Skeletal muscle cell (primary cell): ENCODE measurements at regions not wholly inside any gene's neighbourhood (a gene's known extent, or its start where the extent isn't known, plus 50 kb on each side); places are given as distances from the start of the nearest gene placed in this dataset.

ENCODE experiments used
- DNase-seq: peaks from one replicate; pipeline ENCODE4 v3.0.0-alpha.2; 2010; ENCODE audit warnings: low read depth
- H3K4me3 ChIP-seq: 2 replicates; pipeline ENCODE4 v1.5.1; 2011; ENCODE audit warnings: low read depth, mild to moderate bottlenecking, control low read depth, low read length, moderate library complexity

DNA sequence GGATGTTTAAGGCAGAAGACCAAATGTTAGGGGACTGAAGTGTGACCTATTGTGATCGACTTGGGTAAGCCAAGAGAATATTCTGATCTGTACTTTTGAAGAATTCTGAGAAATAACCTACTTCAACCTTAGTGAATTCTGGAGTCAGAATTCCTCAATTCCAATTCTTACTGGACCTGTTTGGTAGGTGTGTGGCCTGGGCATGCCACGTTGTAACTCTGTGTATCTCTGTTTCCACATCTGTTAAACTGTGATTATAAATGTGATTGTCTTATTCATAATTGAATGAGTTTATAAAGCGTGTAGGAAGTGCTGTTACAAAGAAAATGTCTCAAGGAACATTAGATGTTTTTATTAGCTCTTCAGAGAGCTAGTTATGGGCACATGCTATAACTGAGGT is 64.5 kb downstream of the TUSC1 start:
- no peak overlapping the region for H3K4me3 ChIP-seq

GRCh38 chr9:25603106-25603505 is 75.1 kb downstream of the TUSC1 start:
- no peak overlapping the region for H3K4me3 ChIP-seq
- DNase-seq, result no peak

More for the DNA sequence above, 64.5 kb downstream of the TUSC1 start:
- no peak for DNase-seq

DNA sequence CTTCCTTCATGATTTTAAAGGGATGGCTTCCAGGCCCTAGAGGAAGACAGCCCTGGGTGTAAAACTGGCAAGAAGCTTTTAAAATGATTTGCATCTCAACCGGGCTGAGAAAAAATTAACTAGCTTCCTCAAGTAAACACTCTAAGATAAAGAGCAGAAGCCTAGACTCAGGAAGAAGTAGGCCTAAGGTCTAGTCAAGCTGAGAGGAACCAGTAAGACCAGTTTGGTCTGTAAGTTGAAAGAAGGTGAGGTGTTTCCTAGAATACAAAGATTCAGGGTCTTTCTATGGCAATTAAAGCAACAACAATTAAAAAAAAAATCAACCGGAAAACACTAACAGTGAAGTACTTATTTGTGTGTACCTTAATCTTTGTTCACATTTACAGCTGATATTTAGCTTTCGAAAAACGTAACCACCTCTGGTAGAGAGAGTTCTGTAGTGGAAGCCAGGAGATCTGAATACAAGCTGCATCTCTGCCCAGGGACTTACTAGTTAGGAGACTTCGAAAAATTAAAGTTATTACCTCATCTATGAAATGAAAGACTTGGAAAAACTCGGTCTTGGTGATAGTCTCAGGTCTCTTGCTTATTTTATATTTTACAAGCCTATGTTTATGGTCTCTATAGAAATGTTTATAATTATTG is 75.7 kb downstream of the TUSC1 start:
- DNase-seq, result no peak
- H3K4me3 ChIP-seq, result no peak overlapping the region

- no peak overlapping the region for H3K4me3 ChIP-seq
- no peak for DNase-seq
Measured at GRCh38 chr9:25600501-25600900, 77.7 kb downstream of the TUSC1 start.

GRCh38 chr9:25584611-25585010 is 93.6 kb downstream of the TUSC1 start:
- no peak for DNase-seq
- H3K4me3 ChIP-seq, result no peak overlapping the region

GRCh38 chr9:25573281-25573680 is 105.0 kb downstream of the TUSC1 start:
- H3K4me3 ChIP-seq, result no peak overlapping the region
- DNase-seq, result no peak

- H3K4me3 ChIP-seq, result no peak overlapping the region
- DNase-seq, result no peak
Measured at GRCh38 chr9:25571491-25571890, 106.8 kb downstream of the TUSC1 start.

GRCh38 chr9:25570802-25571201 is 107.4 kb downstream of the TUSC1 start:
- no peak for DNase-seq
- no peak overlapping the region for H3K4me3 ChIP-seq

DNA sequence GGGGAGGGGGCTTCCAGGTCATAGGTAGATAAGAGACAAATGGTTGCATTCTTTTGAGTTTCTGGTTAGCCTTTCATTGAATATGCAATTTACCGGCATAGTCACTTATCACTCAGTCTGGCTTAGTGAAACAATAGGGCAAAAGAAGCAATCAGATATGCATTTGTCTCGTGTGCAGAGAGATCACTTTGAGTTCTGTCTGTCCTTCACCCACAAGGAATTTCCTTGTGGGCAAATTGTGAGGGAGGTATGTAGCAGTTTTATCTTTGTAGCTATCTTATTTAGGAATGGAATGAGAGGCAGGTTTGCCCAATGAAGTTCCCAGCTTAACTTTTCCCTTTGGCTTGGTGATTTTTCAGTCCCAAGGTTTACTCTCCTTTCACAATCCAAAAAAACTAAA is 116.1 kb downstream of the TUSC1 start:
- DNase-seq, result no peak

DNA sequence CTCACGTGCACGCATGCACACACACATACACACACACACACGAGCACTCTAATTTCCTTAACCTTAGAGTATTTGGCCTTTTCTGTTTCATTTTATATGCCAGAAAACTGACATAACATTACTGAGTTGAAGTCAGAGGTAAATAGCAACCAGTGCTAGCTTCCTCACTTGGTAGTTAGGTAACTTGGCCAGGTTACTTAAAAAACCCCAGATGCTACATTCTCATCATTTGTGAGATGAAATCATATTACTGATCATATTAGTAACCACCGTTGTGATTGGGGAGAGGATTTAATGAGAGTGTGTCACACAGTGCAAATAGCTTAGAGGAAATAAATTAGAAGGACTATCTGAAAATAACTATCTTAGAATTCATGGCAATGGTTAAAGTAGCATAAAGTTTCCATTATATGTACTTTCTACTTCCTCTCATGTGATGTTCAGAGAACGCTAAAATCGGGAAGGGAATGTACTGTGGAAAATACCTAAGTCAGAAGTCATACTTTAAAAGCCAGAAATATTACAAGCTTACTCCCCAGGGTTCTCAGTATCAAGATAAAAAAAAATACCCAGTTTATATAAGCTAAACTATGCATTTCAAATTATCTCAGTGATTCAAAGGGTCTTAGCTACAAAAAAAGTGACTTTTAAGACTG is 120.5 kb downstream of the TUSC1 start:
- H3K4me3 ChIP-seq, result no peak overlapping the region
- DNase-seq, result no peak

More for the DNA sequence above, 116.1 kb downstream of the TUSC1 start:
- no peak overlapping the region for H3K4me3 ChIP-seq

GRCh38 chr9:25556540-25556939 is 121.7 kb downstream of the TUSC1 start:
- H3K4me3 ChIP-seq, result no peak overlapping the region
- DNase-seq, result no peak

DNA sequence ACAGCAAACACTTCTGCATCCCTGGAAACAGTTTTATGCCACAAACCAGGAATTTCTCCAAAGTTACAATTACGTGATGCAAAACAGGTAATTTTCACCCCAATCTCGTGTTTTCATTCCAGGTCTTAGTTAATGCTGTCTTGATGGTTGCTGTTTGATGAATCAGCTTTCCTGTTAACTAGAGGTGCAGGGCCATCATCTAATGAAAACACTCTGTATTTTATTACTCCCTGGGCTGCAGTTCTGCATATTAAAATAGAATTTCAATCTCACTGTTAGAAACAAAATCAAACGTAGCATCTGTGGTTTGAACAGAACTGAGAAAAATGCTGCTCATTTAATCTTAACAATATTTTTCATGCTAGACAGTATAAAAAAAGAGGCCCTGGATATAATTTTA is 129.4 kb downstream of the TUSC1 start:
- no peak overlapping the region for H3K4me3 ChIP-seq
- DNase-seq, result no peak

GRCh38 chr9:25543806-25544205 is 134.4 kb downstream of the TUSC1 start:
- no peak overlapping the region for H3K4me3 ChIP-seq
- DNase-seq, result no peak

- H3K4me3 ChIP-seq, result no peak overlapping the region
- no peak for DNase-seq
Measured at GRCh38 chr9:25542319-25542718, 135.9 kb downstream of the TUSC1 start.

- DNase-seq, result no peak
- H3K4me3 ChIP-seq, result no peak overlapping the region
Measured at GRCh38 chr9:25537808-25538207, 140.4 kb downstream of the TUSC1 start.

DNA sequence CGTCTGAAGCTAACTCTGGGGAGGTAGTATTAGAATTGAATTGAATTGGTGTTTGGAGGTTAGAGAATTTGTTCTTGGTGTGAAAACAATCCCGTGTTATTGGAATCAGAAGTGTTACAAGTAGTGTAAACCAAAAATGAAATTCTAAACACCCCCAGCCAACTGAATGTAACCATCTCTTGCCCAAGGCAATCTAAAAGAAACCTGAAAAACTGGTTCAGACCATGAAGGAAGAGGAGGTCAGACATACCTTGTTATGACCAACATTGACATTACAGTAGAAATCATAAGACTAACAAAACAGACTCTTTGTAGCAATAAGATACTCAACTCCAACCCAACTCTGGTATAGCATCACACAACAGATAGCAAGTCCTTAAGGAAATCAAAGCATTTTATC is 159.0 kb downstream of the TUSC1 start:
- H3K4me3 ChIP-seq, result no peak overlapping the region
- no peak for DNase-seq

DNA sequence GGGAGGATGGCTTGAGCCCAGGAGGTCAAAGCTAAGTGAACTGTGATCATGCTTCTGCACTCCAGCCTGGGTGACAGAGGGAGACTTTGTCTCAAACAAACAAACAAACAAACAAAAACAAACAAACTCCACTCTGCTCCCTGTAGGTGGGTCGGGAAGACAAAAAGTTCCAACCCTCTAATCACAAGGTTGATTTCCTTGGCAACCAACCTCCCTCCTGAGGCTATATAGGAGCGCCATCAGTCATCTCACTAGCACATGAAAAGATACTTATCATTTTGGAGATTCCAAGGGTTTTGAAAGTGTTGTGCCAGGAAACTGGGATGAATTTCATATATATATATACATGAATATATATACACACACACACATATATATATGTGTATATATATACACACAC is 160.5 kb downstream of the TUSC1 start:
- no peak for DNase-seq
- no peak overlapping the region for H3K4me3 ChIP-seq

DNA sequence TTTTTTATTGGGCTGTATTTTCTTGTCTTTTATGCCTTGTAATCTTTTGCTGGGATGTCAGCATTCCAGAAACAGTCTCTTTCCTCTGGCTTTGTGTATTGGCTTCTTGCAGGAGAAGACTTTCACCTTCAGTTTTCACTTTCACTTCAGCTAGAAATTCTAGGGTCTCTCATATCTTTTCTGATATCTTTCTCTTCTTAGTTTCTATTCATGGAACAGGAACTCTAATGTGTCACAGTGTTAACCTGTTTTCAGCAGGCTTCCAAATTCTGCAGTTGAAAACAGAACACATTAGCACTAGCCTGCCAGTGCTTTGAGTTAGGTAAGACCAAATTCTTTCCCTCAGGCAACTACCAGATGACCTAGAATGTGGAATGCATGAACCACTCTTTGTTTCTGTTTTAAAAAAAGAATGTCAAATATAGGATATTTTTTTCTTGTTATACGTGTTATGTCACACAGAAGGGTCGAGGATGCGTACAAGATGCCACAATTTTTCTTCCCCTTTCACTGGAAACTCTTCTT is 164.7 kb downstream of the TUSC1 start:
- no peak for DNase-seq
- no peak overlapping the region for H3K4me3 ChIP-seq

DNA sequence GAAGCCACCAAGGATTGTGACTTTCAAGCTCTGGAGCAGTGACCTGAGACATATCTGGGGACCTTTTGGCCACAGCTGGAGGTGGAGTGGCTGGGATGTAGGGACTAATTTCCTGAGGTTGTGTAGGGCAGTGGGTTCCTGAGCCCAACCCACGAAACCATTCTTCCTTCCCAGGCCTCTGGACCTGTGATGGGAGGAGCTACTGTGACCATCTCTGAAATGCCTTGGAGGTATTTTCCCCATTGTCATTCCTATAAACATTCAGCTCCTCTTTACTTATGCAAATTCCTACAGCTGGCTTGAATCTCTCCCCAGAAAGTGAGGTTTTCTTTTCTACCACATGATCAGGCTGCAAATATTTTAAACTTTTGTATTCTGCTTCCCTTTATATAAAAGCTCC is 172.6 kb downstream of the TUSC1 start:
- no peak for DNase-seq
- no peak overlapping the region for H3K4me3 ChIP-seq

DNA sequence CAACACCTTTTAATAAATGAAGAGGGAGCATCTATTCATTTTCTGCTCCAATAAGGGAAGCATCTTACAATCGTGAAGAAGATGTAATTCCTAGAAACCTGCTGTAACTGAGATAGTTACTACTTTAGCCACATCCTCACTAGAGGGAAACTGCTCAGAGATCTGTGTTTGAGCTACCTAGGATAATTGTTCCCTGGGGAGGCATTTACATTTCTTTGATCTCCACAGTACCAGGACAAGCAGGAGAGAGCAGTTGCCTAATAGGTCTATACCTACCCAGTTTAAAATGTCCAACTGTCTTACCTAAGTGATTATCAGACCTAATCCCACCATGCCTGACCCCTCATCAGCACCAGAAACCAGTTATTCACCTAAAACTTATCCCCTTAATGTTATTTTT is 196.9 kb downstream of the TUSC1 start:
- no peak for DNase-seq

DNA sequence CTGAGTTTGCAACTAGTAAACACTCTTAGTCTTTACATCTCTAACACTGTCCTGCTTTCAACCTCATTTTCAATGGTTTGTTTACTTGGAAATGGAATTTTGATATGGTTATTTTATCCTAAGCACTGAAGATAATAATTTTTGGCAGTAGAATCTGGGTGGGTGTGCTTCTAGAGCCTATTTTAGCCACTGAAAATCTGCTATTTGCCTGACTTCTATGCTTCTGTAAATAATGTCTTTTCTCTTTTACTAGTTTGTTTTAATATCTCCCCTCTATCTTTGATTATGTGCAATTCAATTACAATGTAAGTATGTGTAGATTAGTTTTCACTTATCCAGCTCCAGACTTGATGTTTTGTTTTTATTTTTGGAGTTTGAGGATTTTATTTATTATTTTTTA is 197.5 kb downstream of the TUSC1 start:
- no peak for DNase-seq
- no peak overlapping the region for H3K4me3 ChIP-seq

More for the DNA sequence above, 196.9 kb downstream of the TUSC1 start:
- H3K4me3 ChIP-seq, result no peak overlapping the region
